CD4-positive, alpha-beta T cell treated with Interferon gamma for 1 hour (primary cell): ENCODE measurements at regions not wholly inside any gene's neighbourhood (a gene's known extent, or its start where the extent isn't known, plus 50 kb on each side); places are given as distances from the start of the nearest gene placed in this dataset.
A peak's percentile ranks its signal among the peaks of the same experiment; 100 is the strongest.

Source experiments
- DNase-seq: peaks from one replicate; pipeline ENCODE4 v3.0.0-alpha.2; 2020

GRCh38 chr6:26216359-26216885 is 129.2 kb downstream of the HFE start:
- DNase-seq: peak; percentile 88

- DNase-seq: peak; percentile 84
Observed at GRCh38 chr6:26216886-26217713, 129.9 kb downstream of the HFE start.

DNA sequence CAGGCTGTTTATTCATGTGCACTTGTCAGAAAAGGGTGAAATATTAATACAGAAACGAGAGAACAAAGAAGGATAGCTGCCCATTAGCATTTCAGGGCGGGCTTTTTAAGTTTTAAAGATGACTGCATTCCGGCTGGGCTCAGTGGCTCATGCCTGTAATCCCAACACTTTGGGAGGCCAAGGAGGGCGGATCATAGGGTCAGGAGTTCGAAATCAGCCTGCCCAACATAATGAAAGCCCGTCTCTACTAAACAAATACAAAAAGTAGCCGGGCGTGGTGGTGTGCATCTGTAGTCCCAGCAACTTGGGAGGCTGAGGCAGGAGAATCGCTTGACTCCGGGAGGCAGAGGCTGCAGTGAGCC is 130.5 kb downstream of the HFE start:
- no peak for DNase-seq

GRCh38 chr6:26218824-26219223 is 131.6 kb downstream of the HFE start:
- no peak for DNase-seq

- no peak for DNase-seq
Observed at GRCh38 chr6:26220145-26220970, 133.1 kb downstream of the HFE start.

DNA sequence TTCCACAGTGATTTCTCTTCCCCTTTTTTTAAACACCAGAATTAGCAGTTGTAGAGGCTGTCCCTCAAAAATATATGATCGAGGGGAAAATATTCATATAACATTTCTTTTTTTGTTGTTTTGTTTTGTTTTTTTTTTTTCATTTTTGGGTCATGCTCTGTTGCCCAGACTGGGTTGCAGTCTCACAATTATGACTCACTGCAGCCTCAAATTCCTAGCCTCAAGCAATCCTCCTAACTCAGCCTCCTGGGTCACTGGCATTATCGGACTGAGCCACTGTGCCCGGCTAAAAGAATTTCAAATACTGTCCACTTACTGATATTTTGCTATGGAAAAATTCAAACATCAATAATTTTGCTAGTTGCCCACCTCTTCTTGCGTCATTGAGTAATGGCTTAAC is 134.0 kb downstream of the HFE start:
- DNase-seq: no peak

GRCh38 chr6:26222571-26222970 is 135.3 kb downstream of the HFE start:
- DNase-seq: no peak

- no peak for DNase-seq
Observed at GRCh38 chr6:26223228-26223627, 136.0 kb downstream of the HFE start.

- DNase-seq: peak; percentile 59
Observed at GRCh38 chr6:26223650-26224546, 136.7 kb downstream of the HFE start.

DNA sequence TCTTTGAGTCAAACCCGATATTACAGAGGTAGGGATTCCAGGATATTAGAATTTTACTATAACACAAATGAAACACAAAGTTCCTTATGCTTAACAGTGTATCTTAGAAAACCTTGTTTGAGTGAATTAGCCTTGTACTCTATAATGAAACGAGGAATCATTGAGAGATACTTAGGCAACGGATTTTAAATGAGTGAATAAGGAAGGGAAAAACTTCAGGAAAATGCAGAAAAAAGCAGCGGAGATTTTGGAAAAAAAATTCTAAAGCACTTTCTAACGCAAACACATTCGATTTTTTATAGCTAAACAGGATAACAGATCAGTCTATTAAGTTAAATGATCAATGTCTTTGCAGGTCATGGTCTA is 137.3 kb downstream of the HFE start:
- DNase-seq: no peak

DNA sequence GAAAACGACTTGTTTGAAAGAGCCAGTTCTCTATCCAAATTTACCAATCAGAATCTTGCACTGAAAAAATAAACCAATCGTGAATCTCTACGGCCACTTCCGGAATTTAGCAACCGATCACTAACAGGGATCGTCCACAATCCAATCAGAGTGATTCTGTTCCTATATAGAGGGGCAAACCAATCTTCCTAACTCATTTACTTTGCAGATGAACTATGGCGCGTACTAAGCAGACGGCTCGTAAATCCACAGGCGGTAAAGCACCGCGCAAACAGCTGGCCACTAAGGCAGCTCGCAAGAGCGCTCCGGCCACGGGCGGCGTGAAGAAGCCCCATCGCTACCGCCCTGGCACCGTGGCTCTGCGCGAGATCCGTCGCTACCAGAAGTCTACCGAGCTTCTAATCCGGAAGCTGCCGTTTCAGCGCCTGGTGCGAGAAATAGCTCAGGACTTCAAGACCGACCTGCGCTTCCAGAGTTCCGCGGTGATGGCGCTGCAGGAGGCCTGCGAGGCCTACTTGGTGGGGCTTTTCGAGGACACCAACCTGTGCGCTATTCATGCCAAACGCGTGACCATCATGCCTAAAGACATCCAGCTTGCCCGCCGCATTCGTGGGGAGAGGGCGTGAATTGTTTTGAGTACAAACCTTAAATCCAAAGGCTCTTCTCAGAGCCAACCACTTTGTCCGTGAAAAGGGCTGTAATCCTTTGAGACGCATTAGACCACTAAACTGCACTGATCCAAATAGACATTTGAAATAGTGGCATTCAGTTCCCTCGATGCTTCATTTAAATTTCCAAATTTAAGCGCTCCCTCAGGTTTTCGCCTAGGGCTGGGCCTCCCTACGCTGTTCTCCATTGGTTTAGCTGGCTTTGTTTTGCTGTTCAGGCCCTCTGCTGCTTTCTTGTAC is 138.0 kb downstream of the HFE start:
- no peak for DNase-seq

GRCh38 chr6:26225848-26226578 is 138.8 kb downstream of the HFE start:
- DNase-seq: no peak

DNA sequence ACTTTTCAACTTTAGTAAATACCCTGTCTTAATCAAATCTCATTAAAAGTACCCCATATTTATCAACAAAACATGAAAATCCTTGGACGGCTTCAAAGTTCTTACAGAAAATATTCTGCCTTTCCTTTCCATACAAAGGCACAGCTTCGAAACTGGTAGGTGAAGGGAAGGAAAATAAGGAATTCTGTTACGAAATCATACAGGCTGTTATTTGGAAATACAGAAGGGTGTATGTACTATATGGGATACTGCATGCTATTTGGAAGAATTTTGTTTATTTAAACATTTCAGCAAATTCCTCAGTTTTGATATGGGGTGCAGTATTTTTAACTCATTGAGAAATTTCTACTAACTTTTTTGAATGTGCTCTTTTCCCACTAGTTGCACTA is 138.4 kb upstream of the BTN3A2 start:
- no peak for DNase-seq

DNA sequence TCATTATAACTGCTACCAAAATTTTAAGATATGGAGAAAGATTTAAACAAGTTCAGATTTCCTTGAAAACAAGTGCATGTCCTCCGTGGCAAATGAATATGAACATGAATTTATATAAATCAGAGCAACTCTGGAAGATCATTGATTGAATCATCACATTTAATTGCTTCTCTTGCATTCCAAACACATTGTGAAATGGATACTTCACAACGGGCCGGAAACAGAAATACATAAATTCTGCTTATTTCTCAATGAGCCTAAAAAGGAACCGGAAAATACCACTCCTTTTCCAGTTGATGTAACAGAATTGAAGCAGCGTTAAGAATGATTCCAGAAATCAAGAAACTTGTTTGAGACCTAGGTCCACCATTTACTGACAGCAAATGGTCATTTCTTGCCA is 134.6 kb upstream of the BTN3A2 start:
- DNase-seq: no peak

- DNase-seq: no peak
Observed at GRCh38 chr6:26231006-26231587, 133.9 kb upstream of the BTN3A2 start.

DNA sequence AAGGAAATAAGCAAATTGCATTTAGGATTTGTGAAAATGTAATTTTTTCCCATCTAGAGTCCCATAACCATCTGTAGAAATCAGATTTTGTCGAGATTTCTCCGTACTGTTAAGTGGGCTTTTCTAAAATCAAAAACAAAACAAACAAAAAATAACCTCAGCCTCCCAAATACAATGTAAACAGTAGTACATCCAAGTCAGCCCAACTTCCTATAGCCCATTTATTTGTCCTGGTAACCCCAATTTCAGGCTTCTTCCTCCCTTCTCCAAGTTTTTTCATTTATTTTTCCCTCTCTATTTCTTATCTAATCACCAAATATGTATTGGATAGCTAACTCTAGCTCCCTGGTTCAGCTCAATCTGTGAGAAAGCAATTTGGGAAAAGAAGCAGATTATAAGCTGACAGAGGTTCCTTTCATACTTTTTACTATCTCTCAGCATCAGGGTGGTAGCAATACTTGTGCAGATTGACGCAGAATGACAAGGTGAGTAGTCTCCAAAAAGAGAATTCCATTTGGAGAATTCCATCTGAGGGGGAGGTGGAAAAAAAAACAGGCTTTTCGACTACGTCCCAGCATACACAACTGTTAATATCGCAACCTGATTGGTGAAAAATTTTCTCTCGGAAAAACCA is 132.6 kb upstream of the BTN3A2 start:
- DNase-seq: no peak

DNA sequence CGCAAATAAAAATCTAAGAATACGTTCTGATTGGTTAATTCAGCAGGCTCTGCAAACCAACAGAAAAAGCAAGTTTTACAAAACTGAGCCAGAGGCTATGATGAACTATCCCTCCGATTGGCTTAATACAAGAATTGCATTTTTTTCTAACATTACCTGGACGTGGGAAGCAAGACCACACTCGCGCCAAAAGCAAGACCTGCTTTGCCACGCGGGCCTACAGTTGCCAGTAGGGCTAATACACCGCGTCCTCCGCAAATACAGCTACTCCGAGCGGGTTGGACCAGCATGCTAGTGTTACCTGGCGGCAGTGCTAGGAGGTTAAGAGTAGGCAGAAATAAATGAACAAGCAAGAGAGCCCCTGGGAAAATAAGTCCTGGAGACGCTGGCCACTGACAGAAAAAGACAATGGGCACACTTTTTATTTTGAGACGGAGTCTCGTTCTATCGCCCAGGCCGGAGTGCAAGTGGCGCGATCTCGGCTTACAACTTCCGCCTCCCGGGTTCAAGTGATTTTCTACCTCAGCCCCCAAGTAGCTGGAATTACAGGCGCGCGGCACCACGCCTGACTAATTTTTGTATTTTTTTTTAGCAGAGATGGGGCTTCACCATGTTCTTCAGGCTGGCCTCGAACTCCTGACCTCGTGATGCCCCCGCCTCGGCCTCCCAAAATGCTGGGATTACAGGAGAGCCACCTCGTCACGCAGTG is 131.9 kb upstream of the BTN3A2 start:
- DNase-seq: peak; percentile 39

DNA sequence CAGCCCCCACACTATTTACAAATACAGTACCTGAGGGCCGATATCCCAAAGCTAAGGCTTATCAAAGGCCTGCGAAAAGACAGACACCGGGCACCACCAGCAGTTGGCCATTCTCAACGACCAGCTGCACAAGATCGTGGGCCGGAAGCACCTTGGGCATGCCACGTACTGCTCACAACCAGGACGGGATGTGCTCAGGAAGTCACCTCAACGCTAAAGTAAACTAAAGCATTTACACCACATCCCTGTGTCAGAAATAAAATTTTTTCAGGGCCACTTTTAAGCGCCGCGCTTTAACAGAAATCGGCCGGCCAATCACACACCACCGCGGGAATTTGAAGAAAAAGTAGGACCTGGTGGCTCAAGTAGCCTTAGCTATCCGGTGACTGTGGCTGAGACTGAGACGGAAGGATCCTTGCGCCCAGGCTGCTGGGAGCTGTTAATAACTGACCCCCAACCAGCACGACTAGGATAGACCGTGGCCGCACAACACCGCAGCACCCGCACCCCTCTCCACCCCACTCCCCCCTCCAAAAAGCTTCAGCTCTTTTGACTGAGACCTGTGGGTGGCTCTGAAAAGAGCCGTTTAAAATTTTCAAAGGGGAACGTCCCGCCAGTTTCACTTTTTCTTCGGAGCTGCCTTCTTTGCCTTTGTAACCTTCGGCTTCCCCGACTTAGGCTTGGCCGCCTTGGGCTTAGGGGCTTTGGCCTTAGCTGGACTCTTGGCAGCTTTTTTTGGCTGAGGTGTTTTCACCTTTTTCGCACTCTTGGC is 131.2 kb upstream of the BTN3A2 start:
- DNase-seq: peak; percentile 70
